ENCODE measurements at regions not wholly inside any gene's neighbourhood (a gene's known extent, or its start where the extent isn't known, plus 50 kb on each side); places are given as distances from the start of the nearest gene placed in this dataset.

DNA sequence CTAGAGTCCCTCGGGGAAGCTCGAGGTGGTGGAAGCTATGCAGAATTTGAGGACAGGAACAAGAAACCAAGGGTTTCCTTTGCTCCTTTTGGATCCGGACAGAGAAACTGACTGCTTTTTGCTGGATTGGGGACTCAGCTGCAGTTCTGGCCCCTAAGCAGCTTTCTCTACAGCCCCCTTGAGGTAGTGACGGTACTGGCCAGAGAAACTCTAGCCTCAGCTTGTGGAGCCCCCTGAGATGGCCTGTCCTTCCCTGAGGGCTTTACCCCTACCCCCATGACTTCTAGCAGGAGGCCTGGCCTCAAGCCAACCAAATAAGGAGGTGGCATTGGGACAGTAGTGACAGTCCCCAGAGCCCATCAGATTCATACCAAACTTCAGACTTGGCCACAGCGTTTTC is 118.1 kb downstream of the IRX5 start:
- TF ChIP-seq POLR2A (IDR thresholded peaks at IDR 0.05; ENCODE audit: low read depth, low read length), result no peak
- TF ChIP-seq, protein P1, sequence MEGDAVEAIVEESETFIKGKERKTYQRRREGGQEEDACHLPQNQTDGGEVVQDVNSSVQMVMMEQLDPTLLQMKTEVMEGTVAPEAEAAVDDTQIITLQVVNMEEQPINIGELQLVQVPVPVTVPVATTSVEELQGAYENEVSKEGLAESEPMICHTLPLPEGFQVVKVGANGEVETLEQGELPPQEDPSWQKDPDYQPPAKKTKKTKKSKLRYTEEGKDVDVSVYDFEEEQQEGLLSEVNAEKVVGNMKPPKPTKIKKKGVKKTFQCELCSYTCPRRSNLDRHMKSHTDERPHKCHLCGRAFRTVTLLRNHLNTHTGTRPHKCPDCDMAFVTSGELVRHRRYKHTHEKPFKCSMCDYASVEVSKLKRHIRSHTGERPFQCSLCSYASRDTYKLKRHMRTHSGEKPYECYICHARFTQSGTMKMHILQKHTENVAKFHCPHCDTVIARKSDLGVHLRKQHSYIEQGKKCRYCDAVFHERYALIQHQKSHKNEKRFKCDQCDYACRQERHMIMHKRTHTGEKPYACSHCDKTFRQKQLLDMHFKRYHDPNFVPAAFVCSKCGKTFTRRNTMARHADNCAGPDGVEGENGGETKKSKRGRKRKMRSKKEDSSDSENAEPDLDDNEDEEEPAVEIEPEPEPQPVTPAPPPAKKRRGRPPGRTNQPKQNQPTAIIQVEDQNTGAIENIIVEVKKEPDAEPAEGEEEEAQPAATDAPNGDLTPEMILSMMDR (conservative IDR thresholded peaks at IDR 0.05; ENCODE audit: low read depth, low read length), result no peak
- TF ChIP-seq MAFK (IDR thresholded peaks at IDR 0.05; ENCODE audit: low read depth, low read length), result no peak
- TF ChIP-seq, protein P2, sequence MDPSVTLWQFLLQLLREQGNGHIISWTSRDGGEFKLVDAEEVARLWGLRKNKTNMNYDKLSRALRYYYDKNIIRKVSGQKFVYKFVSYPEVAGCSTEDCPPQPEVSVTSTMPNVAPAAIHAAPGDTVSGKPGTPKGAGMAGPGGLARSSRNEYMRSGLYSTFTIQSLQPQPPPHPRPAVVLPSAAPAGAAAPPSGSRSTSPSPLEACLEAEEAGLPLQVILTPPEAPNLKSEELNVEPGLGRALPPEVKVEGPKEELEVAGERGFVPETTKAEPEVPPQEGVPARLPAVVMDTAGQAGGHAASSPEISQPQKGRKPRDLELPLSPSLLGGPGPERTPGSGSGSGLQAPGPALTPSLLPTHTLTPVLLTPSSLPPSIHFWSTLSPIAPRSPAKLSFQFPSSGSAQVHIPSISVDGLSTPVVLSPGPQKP (IDR thresholded peaks at IDR 0.05; ENCODE audit: borderline replicate concordance, low read depth, low read length), result no peak
- no peak for TF ChIP-seq CEBPB (IDR thresholded peaks at IDR 0.05; ENCODE audit: low read depth, low read length)
- TF ChIP-seq SMC3 (IDR thresholded peaks at IDR 0.05; ENCODE audit: low read depth, low read length), result no peak
- TF ChIP-seq RAD21 (IDR thresholded peaks at IDR 0.05; ENCODE audit: low read length), result no peak
- no peak for TF ChIP-seq MXI1 (IDR thresholded peaks at IDR 0.05; ENCODE audit: borderline replicate concordance, low read depth, low read length)
- TF ChIP-seq MAZ (IDR thresholded peaks at IDR 0.05; ENCODE audit: borderline replicate concordance, low read depth, low read length), result no peak
- no peak for TF ChIP-seq RFX5 (IDR thresholded peaks at IDR 0.05; ENCODE audit: low read depth, low read length)
- TF ChIP-seq, protein P3, sequence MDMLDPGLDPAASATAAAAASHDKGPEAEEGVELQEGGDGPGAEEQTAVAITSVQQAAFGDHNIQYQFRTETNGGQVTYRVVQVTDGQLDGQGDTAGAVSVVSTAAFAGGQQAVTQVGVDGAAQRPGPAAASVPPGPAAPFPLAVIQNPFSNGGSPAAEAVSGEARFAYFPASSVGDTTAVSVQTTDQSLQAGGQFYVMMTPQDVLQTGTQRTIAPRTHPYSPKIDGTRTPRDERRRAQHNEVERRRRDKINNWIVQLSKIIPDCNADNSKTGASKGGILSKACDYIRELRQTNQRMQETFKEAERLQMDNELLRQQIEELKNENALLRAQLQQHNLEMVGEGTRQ (IDR thresholded peaks at IDR 0.05; ENCODE audit: low read depth, low read length), result no peak
- no peak for TF ChIP-seq BHLHE40 (IDR thresholded peaks at IDR 0.05; ENCODE audit: low read depth, low read length)
- no peak for TF ChIP-seq FOS (IDR thresholded peaks at IDR 0.05; ENCODE audit: low read depth, low read length)

Data from IMR-90 (cell line).